DOHH2 (cell line): ENCODE measurements at regions not wholly inside any gene's neighbourhood (a gene's known extent, or its start where the extent isn't known, plus 50 kb on each side); places are given as distances from the start of the nearest gene placed in this dataset.

Source experiments
- CTCF ChIP-seq: fragments of 200-600 bp; sonication (generic); IDR thresholded peaks from one replicate; pipeline ENCODE4 v1.5.1; 2014; ENCODE audit warnings: antibody characterized with exemption, mild to moderate bottlenecking, low read depth, low read length; ENCODE audit not compliant: poor library complexity, severe bottlenecking
- EZH2phosphoT487 ChIP-seq: fragments of 200-600 bp; sonication (generic); IDR thresholded peaks from 2 replicates; pipeline ENCODE4 v1.6.1; 2017; ENCODE audit warnings: borderline replicate concordance, mild to moderate bottlenecking, antibody characterized with exemption, low read length, moderate library complexity, mixed read lengths

DNA sequence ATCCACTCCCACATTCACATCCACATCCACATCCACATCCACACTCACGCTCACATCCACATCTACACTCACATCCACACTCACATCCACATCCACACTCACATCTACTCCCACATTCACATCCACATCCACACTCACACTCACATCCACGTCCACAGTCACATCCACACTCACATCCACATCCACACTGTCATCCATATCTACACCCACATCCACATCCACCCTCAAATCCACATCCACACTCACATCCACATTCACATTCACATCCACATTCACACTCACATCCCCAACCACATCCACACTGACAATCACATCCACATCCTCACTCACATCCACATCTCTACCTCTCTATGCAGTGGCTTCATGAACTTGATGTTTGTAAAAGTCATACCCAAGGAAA is 190.5 kb downstream of the IRX1 start:
- no peak for TF ChIP-seq CTCF
- no peak for TF ChIP-seq EZH2phosphoT487
